DOHH2 (cell line): ENCODE measurements at regions not wholly inside any gene's neighbourhood (a gene's known extent, or its start where the extent isn't known, plus 50 kb on each side); places are given as distances from the start of the nearest gene placed in this dataset.

ENCODE experiments used
- H3F3A ChIP-seq: fragments of 200-600 bp; sonication (generic), shearing (Covaris generic); 2 replicates; pipeline ENCODE4 v1.6.0; 2016; ENCODE audit warnings: antibody characterized with exemption, mild to moderate bottlenecking; ENCODE audit not compliant: control insufficient read depth, insufficient read depth
- H3K27ac ChIP-seq: fragments of 200-600 bp; sonication (generic); 2 replicates; pipeline ENCODE4 v1.5.1; 2014; ENCODE audit warnings: low read depth, mild to moderate bottlenecking, low read length, moderate library complexity
- H3K27me3 ChIP-seq: fragments of 200-600 bp; sonication (generic); 2 replicates; pipeline ENCODE4 v1.6.1; 2014; ENCODE audit warnings: mild to moderate bottlenecking, low read length, mixed read lengths; ENCODE audit not compliant: control insufficient read depth
- H3K36me3 ChIP-seq: fragments of 200-600 bp; sonication (generic); 2 replicates; pipeline ENCODE4 v1.6.1; 2014; ENCODE audit warnings: mild to moderate bottlenecking, low read length, moderate library complexity, mixed read lengths; ENCODE audit not compliant: control insufficient read depth
- H3K4me1 ChIP-seq: fragments of 200-600 bp; sonication (generic); 2 replicates; pipeline ENCODE4 v1.6.1; 2014; ENCODE audit warnings: mild to moderate bottlenecking, low read length, mixed read lengths; ENCODE audit not compliant: control insufficient read depth
- H3K4me2 ChIP-seq: fragments of 200-600 bp; sonication (generic); 2 replicates; pipeline ENCODE4 v1.6.0; 2014; ENCODE audit warnings: mild to moderate bottlenecking, low read length, moderate library complexity
- H3K4me3 ChIP-seq: fragments of 200-600 bp; sonication (generic); 2 replicates; pipeline ENCODE4 v1.5.1; 2014; ENCODE audit warnings: mild to moderate bottlenecking, low read length, mixed read lengths
- H3K79me2 ChIP-seq: fragments of 200-600 bp; sonication (generic); 2 replicates; pipeline ENCODE4 v1.6.1; 2014; ENCODE audit warnings: mild to moderate bottlenecking, low read length, mixed read lengths; ENCODE audit not compliant: control insufficient read depth
- H3K9me2 ChIP-seq: fragments of 200-600 bp; sonication (generic); replicated peaks from 2 replicates; pipeline ENCODE4 v1.6.1; 2014; ENCODE audit warnings: mild to moderate bottlenecking, low read length, mixed read lengths; ENCODE audit not compliant: control insufficient read depth
- H3K9me3 ChIP-seq: fragments of 200-600 bp; sonication (generic); 2 replicates; pipeline ENCODE4 v1.6.1; 2014; ENCODE audit warnings: antibody characterized with exemption, low read length, mixed read lengths; ENCODE audit not compliant: control insufficient read depth, insufficient read depth
- H4K20me1 ChIP-seq: fragments of 200-600 bp; sonication (generic); 2 replicates; pipeline ENCODE4 v1.6.0; 2014; ENCODE audit warnings: low read depth, mild to moderate bottlenecking, antibody characterized with exemption, low read length, moderate library complexity; ENCODE audit not compliant: control insufficient read depth, insufficient read depth
- EZH2phosphoT487 ChIP-seq: fragments of 200-600 bp; sonication (generic); IDR thresholded peaks from 2 replicates; pipeline ENCODE4 v1.6.1; 2017; ENCODE audit warnings: borderline replicate concordance, mild to moderate bottlenecking, antibody characterized with exemption, low read length, moderate library complexity, mixed read lengths
- TF ChIP-seq, protein P1 (sequence below): fragments of 200-600 bp; sonication (generic); IDR thresholded peaks from one replicate; pipeline ENCODE4 v1.5.1; 2014; ENCODE audit warnings: antibody characterized with exemption, mild to moderate bottlenecking, low read depth, low read length; ENCODE audit not compliant: poor library complexity, severe bottlenecking

DNA sequence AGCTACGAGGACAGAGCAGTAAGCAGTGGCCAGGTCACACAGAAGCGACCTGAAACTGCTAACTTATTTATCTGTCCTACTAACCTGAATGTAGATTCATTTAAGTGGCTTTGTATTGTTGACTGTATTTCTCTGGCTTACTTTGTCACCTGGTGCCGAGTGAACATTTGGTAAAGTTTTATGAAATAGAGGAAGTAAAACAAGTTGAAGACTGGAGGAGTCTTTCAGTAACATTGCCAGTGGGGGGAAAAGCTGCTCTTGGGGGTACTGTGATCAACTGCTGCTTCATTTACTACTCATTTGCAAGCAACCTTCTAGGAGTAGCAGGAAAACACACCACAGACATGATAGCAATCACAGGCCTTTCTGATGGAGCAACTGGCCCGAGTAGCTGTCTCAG is 615.0 kb downstream of the FGF9 start:
- no peaks in the 10 kb centered on the region for H3K9me2 ChIP-seq
- H3K9me3 ChIP-seq, result no peaks in the 10 kb centered on the region; the same call in 1 of the 2 replicates
- H3F3A ChIP-seq, result no peaks in the 10 kb centered on the region
- H3K27me3 ChIP-seq, result no peaks in the 10 kb centered on the region
- no peaks in the 10 kb centered on the region for H3K4me1 ChIP-seq
- H3K4me2 ChIP-seq, result no peak overlapping the region
- no peaks in the 10 kb centered on the region for H3K36me3 ChIP-seq
- no peak overlapping the region for H3K4me3 ChIP-seq
- H3K79me2 ChIP-seq, result no peaks in the 10 kb centered on the region
- no peak overlapping the region for H3K27ac ChIP-seq
- no peaks in the 10 kb centered on the region for H4K20me1 ChIP-seq
- no peak for TF ChIP-seq EZH2phosphoT487
- TF ChIP-seq, protein P1, sequence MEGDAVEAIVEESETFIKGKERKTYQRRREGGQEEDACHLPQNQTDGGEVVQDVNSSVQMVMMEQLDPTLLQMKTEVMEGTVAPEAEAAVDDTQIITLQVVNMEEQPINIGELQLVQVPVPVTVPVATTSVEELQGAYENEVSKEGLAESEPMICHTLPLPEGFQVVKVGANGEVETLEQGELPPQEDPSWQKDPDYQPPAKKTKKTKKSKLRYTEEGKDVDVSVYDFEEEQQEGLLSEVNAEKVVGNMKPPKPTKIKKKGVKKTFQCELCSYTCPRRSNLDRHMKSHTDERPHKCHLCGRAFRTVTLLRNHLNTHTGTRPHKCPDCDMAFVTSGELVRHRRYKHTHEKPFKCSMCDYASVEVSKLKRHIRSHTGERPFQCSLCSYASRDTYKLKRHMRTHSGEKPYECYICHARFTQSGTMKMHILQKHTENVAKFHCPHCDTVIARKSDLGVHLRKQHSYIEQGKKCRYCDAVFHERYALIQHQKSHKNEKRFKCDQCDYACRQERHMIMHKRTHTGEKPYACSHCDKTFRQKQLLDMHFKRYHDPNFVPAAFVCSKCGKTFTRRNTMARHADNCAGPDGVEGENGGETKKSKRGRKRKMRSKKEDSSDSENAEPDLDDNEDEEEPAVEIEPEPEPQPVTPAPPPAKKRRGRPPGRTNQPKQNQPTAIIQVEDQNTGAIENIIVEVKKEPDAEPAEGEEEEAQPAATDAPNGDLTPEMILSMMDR, result no peak

DNA sequence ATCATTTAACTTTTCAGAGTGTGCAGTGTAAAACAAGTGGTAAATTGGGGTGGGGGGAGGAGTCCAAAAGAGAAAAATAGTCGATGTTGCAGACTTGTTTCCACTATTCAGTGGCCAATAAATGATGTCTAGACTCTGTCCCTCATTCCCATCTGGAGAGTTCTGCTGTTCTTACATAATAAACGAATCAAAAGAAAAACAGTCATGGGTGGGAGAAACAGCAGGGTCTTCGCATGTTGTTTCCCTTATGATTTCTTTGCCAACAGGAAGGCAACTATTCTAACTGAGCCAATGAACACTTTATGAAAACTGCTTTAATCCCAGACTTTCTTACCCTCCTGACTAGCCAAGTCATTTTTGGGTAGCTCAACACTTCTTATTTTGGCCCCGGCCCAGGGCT is 615.5 kb downstream of the FGF9 start:
- H3K4me3 ChIP-seq, result no peak overlapping the region
- no peaks in the 10 kb centered on the region for H4K20me1 ChIP-seq
- no peaks in the 10 kb centered on the region for H3K27me3 ChIP-seq
- TF ChIP-seq EZH2phosphoT487, result no peak
- TF ChIP-seq, protein P1, result no peak
- H3K36me3 ChIP-seq, result no peaks in the 10 kb centered on the region
- no peaks in the 10 kb centered on the region; the same call in 1 of the 2 replicates for H3K9me3 ChIP-seq
- no peak overlapping the region for H3K27ac ChIP-seq
- no peak overlapping the region for H3K4me2 ChIP-seq
- H3K79me2 ChIP-seq, result no peaks in the 10 kb centered on the region
- no peaks in the 10 kb centered on the region for H3K9me2 ChIP-seq
- H3F3A ChIP-seq, result no peaks in the 10 kb centered on the region
- H3K4me1 ChIP-seq, result no peaks in the 10 kb centered on the region

DNA sequence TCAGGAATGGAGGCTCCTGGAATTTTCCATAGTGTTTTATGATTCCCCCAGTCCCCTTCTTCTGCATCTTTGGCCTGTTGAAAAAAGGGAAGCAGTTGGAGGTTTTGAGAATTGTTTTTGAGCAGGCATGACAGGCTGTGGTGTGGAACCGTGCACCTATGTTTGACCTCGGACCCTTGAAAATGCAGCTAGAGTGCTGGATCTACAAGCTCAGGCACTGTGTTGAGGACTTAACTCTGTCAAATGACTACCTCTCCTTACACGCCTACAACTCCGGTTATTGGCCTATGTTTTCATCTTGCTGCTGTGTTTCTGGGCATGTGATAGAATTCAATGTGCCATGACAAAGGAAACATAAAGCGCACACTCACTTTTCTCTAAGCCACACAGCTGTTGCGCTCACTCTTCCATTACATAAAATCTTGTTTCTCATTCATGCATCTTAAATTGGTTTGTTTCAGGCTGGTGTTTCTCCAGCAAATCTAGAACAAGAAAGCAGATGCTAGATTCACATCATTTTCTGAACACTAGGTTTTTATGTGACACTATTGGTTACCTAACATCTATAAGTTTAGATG is 616.6 kb downstream of the FGF9 start:
- Histone ChIP-seq H3K27ac (no peak overlapping the region), H3F3A (no peaks in the 10 kb centered on the region), H4K20me1 (no peaks in the 10 kb centered on the region), H3K9me2 (no peaks in the 10 kb centered on the region), H3K79me2 (no peaks in the 10 kb centered on the region), H3K27me3 (no peaks in the 10 kb centered on the region), H3K4me1 (no peaks in the 10 kb centered on the region), H3K36me3 (no peaks in the 10 kb centered on the region), H3K4me2 (no peak overlapping the region), H3K9me3 (no peaks in the 10 kb centered on the region; the same call in 1 of the 2 replicates), H3K4me3 (no peak overlapping the region)
- TF ChIP-seq, protein P1, result no peak
- no peak for TF ChIP-seq EZH2phosphoT487

DNA sequence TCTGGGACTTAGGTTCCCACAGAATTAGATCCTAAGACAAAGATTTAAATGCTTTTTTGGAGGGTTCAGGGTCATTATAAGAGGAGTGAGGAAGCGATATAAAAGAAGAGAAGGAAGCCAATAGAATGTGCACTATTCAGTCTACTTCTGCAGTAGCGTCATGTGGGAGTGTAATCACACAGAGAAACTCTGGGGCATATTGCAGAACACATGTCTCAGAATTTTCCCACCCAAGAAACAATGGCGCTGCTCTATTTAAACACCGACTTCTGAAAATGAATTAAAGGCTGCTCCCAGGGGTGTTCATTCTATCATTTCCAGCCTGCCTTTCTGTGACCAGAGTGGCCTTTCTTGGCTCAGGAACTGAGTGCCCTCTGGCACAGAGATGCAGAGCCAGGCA is 617.6 kb downstream of the FGF9 start:
- Histone ChIP-seq H3K4me3 (no peak overlapping the region), H3K4me1 (no peaks in the 10 kb centered on the region), H4K20me1 (no peaks in the 10 kb centered on the region), H3K27ac (no peak overlapping the region), H3K9me3 (no peaks in the 10 kb centered on the region; the same call in 1 of the 2 replicates), H3F3A (no peaks in the 10 kb centered on the region), H3K9me2 (no peaks in the 10 kb centered on the region), H3K4me2 (no peak overlapping the region), H3K36me3 (no peaks in the 10 kb centered on the region), H3K27me3 (no peaks in the 10 kb centered on the region), H3K79me2 (no peaks in the 10 kb centered on the region)
- TF ChIP-seq EZH2phosphoT487, result no peak
- TF ChIP-seq, protein P1, result no peak
